Renal pelvis (tissue), 1 donor: ENCODE measurements at regions not wholly inside any gene's neighbourhood (a gene's known extent, or its start where the extent isn't known, plus 50 kb on each side); places are given as distances from the start of the nearest gene placed in this dataset.
"Not testable (repeated sequence)": the region's sequence is repeated elsewhere in the genome, so short reads cannot be mapped to it uniquely, and the experiment has no call there.

Experiments
- DNase-seq: peaks from one replicate; pipeline ENCODE4 v3.0.0-alpha.2; 2013

DNA sequence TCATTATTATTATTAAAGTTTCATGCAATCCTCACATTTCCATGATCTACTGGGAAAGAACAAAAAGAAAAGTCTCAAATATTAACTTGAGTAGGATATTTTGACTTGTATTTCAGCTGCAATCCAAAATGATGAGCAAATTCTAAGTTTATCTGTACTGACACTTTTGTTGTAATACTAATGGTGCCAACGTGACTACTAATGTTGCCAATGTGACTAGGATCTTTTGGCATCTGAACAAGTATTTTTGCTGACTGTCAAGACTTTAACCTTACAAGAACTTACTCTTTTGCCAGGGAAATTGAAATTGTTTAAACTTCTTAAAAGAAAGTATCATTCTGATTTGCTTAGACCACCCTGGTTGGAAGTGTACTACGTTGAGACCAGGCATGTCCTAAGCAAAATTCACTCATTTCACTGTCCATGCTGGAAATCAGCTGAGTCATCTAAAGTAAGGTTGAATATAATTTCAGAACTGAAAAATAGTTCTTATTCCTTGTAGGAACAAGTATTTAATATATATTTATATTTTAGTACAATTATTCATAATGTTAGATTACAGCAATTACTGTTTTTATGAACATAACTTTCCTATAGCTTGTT, 78.5 kb upstream of the LYZL1 start:
- DNase-seq: no peak

- no peak for DNase-seq
Observed at GRCh38 chr10:29212597-29212996, 76.3 kb upstream of the LYZL1 start.

DNA sequence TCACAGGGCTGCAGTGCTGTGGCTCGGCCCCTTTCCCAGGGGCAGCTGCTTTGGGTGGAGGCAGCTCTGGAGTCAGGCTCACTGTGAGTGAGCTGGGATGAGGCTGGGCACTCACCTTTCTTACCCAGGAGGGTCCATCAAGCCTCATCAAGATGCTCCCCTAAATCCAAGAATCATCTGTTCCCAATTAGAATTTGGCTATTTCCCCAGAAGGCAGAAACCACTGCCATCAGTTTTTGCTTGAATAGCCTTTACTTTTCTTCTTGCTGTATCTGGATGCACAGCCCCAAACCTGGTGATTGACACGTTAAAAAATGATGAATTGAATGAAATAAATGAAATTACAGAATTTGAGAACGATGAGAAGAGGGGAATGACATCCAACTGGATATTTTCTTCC, 74.3 kb upstream of the LYZL1 start:
- DNase-seq: no peak

DNA sequence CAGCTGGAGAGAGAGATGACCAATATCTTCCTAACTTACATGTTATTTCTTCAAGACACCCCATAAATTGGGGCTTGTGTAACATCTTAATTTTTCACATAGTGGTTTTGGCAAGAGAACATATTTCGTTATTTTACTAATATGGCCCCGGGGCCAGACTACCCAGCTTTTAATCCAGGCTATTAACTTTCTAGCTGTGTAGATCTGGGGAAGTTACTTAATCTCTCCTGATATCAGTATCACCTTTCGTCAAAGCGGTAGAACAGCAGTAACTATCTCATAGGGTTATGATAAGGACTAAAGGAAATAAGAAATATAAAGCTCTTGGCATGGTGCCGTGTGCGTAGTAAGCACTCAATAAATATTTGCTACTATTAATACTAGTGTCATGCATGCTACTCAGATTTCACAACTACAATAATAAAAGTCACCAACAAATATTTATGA, 71.6 kb upstream of the LYZL1 start:
- DNase-seq: no peak

DNA sequence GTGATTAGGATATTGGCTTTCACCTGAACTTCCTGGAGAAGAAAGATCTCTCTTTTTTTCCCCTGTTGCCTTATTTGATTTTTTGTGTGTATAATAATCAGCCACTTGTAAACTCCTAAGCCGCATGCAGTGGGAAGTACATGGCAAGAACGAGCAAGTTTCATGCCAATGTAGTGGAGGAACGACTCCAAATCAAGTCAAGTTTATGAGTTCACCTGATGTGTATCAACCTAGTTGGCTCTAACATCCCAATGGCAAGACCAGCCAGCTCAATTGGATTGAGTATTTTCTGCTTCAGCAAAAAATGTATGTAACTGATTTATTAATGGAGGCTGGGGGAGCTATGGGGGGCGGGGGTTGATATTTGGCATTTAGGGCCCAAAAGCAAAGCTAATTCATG, 65.5 kb upstream of the LYZL1 start:
- no peak for DNase-seq

- no peak for DNase-seq
Observed at GRCh38 chr10:29224631-29225030, 64.2 kb upstream of the LYZL1 start.

GRCh38 chr10:29227201-29227600, 61.7 kb upstream of the LYZL1 start:
- DNase-seq: no peak

GRCh38 chr10:29228562-29228961, 60.3 kb upstream of the LYZL1 start:
- no peak for DNase-seq

DNA sequence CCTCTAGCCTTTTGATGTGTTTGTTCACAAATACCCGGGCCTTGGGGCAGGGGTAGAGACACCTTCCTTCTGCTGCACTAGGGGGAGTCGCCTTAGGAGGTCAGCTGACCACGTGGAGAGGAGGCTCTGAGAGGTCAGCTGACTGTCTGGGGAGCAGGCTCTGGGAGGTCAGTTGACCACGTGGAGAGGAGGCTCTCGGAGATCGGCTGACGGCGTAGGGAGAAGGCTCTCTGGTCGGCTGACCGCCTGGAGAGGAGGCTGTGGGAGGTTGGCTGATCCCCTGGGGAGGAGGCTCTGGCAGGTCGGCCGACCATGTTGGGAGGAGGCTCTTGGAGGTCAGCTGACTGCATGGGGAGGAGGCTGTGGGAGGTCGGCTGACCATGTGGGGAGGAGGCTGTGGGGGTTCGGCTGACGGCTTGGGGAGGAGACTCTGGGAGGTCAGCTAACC, 59.6 kb upstream of the LYZL1 start:
- no peak for DNase-seq

DNA sequence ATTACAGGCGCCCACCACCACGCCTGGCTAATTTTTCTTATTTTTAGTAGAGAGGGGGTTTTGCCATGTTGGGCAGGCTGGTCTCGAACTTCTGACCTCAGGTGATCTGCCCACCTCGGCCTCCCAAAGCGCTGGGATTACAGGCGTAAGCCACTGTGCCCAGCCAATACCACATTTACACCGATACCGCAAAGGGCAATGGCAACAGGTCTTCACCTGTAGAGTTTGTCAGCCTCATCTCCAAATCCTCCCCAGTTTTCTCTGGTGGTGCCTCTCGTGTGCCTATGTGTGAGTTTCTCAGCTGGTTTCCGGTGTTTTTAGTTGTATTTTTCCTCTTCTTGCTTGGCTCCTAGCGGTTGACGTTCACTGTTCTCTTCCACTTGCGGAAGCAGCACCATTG, 52.0 kb upstream of the LYZL1 start:
- not testable (repeated sequence) for DNase-seq

DNA sequence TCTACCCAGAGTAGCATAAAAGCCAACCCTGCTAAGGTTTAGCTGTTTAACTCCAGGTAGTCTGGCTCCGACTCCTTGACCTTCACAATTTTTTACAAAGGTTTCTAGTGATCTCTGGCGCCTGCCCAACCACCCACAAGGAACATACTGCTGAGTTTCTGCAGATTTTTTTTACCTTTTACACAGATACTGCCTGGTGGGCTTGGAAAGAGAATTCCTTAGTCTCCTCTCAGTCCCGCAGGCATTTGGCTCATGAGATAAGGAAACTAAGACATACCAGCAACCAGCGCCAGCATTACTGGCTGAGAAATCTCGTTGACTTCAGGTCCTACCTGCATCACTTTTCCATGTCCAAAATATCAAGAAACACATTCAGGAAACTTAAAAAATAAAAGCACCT, 51.1 kb upstream of the LYZL1 start:
- no peak for DNase-seq

DNA sequence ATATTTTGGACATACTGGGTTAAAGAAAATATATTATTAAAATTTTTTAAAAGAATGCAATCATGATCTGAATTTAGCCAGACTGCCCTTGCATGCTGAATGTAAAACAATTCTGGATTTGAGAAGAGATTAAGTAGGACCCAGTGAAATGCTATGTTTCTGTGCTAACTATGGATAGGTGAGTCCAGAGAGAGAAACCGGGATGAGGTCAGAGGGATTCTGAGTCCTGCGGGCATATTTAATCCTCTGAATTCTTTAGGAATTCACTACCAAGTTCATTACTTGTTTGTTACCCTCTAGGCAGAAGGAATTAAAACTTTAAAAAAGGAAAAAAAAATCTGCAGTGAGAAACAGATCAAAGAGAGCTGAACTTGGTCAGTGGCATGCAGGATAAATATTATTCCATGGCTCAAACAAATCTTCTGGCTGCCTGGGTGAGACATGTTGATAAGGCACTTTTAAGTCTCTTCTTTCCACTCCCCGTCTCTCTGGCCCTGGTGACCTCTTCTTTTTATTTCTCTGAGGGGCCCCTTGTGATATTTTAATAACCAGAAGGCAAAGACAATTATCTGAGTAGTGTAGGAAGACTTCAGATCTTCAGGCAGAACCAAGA, 50.2 kb upstream of the LYZL1 start:
- no peak for DNase-seq
